MM.1S (cell line): ENCODE measurements at regions not wholly inside any gene's neighbourhood (a gene's known extent, or its start where the extent isn't known, plus 50 kb on each side); places are given as distances from the start of the nearest gene placed in this dataset.

Experiments
- DNase-seq: peaks from one replicate; pipeline ENCODE4 v3.0.0-alpha.2; 2015
- H2AFZ ChIP-seq: fragments of 300-600 bp; sonication (generic); 2 replicates; pipeline ENCODE4 v1.6.0; 2016; ENCODE audit warnings: antibody characterized with exemption, low read length
- H3F3A ChIP-seq: fragments of 300-600 bp; sonication (generic); 2 replicates; pipeline ENCODE4 v1.6.1; 2016; ENCODE audit warnings: mild to moderate bottlenecking, antibody characterized with exemption, low read length, moderate library complexity, mixed read lengths; ENCODE audit not compliant: insufficient read depth
- H3K27ac ChIP-seq: fragments of 300-600 bp; sonication (generic); 2 replicates; pipeline ENCODE4 v1.5.1; 2016; ENCODE audit warnings: mild to moderate bottlenecking, low read length
- H3K27me3 ChIP-seq: fragments of 300-600 bp; sonication (generic); replicated peaks from 2 replicates; pipeline ENCODE4 v1.6.0; 2016; ENCODE audit warnings: low read length; ENCODE audit not compliant: insufficient read depth
- H3K36me3 ChIP-seq: fragments of 300-600 bp; sonication (generic); replicated peaks from 2 replicates; pipeline ENCODE4 v1.6.1; 2016; ENCODE audit warnings: mild to moderate bottlenecking, low read length, mixed read lengths; ENCODE audit not compliant: insufficient read depth
- H3K4me1 ChIP-seq: fragments of 300-600 bp; sonication (generic); 2 replicates; pipeline ENCODE4 v1.6.1; 2016; ENCODE audit warnings: low read length, mixed read lengths
- H3K4me2 ChIP-seq: fragments of 300-600 bp; sonication (generic); 2 replicates; pipeline ENCODE4 v1.6.0; 2016; ENCODE audit warnings: low read depth, low read length
- H3K4me3 ChIP-seq: fragments of 300-600 bp; sonication (generic); 2 replicates; pipeline ENCODE4 v1.5.1; 2016; ENCODE audit warnings: low read length, mixed read lengths
- H3K79me2 ChIP-seq: fragments of 300-600 bp; sonication (generic); 2 replicates; pipeline ENCODE4 v1.6.1; 2016; ENCODE audit warnings: mixed run types, low read length, mixed read lengths
- H3K9ac ChIP-seq: fragments of 300-600 bp; sonication (generic); 2 replicates; pipeline ENCODE4 v1.6.1; 2016; ENCODE audit warnings: low read length, mixed read lengths
- H3K9me2 ChIP-seq: fragments of 300-600 bp; sonication (generic); replicated peaks from 2 replicates; pipeline ENCODE4 v1.6.1; 2016; ENCODE audit warnings: mild to moderate bottlenecking, low read length, mixed read lengths; ENCODE audit not compliant: insufficient read depth
- H3K9me3 ChIP-seq: fragments of 300-600 bp; sonication (generic); replicated peaks from 2 replicates; pipeline ENCODE4 v1.6.1; 2016; ENCODE audit warnings: mild to moderate bottlenecking, low read length, mixed read lengths; ENCODE audit not compliant: insufficient read depth
- H4K20me1 ChIP-seq: fragments of 300-600 bp; sonication (generic); 2 replicates; pipeline ENCODE4 v1.6.1; 2016; ENCODE audit warnings: mild to moderate bottlenecking, low read length, moderate library complexity, mixed read lengths; ENCODE audit not compliant: insufficient read depth
- EZH2 ChIP-seq: fragments of 300-600 bp; sonication (generic); optimal IDR thresholded peaks from 2 replicates; pipeline ENCODE3; 2017; ENCODE audit warnings: low read depth, mild to moderate bottlenecking, antibody characterized with exemption, low read length, mixed read lengths
- EZH2phosphoT487 ChIP-seq: fragments of 300-600 bp; sonication (generic); IDR thresholded peaks from 2 replicates; pipeline ENCODE4 v1.6.1; 2018; ENCODE audit warnings: antibody characterized with exemption, low read length
- TF ChIP-seq, protein P1 (sequence below): fragments of 300-600 bp; sonication (generic); IDR thresholded peaks from 2 replicates; pipeline ENCODE4 v1.5.1; 2016; ENCODE audit warnings: antibody characterized with exemption, low read length, mixed read lengths

DNA sequence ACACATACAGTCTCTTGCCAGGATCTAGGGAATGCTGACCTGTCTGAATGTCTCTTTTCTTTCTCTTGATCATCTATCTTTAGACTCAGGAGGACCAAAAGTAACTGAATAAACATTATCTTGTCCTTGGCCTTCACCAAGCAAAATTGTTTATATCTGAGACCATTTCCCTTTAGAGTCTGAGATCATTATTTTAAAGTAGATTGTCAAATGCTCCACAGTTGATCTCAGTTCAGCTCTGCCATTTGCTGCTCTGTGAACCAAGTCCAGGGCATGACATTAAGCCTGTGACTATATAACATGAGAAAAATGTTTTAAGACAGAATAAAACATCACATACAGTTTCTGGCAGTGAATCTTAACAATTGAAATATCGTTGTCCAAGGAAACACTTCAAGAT lies 148.3 kb upstream of the NRSN1 start:
- TF ChIP-seq, protein P1, sequence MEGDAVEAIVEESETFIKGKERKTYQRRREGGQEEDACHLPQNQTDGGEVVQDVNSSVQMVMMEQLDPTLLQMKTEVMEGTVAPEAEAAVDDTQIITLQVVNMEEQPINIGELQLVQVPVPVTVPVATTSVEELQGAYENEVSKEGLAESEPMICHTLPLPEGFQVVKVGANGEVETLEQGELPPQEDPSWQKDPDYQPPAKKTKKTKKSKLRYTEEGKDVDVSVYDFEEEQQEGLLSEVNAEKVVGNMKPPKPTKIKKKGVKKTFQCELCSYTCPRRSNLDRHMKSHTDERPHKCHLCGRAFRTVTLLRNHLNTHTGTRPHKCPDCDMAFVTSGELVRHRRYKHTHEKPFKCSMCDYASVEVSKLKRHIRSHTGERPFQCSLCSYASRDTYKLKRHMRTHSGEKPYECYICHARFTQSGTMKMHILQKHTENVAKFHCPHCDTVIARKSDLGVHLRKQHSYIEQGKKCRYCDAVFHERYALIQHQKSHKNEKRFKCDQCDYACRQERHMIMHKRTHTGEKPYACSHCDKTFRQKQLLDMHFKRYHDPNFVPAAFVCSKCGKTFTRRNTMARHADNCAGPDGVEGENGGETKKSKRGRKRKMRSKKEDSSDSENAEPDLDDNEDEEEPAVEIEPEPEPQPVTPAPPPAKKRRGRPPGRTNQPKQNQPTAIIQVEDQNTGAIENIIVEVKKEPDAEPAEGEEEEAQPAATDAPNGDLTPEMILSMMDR: no peak
- TF ChIP-seq EZH2phosphoT487 (no peak), EZH2 (no peak)
- Histone ChIP-seq H3K27me3 (no peaks in the 10 kb centered on the region), H4K20me1 (no peaks in the 10 kb centered on the region), H3K79me2 (no peaks in the 10 kb centered on the region), H3K27ac (no peak overlapping the region), H3K36me3 (no peaks in the 10 kb centered on the region), H3K9me2 (no peaks in the 10 kb centered on the region), H3K9me3 (no peaks in the 10 kb centered on the region), H3K4me1 (no peaks in the 10 kb centered on the region), H2AFZ (no peak overlapping the region), H3K4me2 (no peak overlapping the region), H3K4me3 (no peak overlapping the region), H3K9ac (no peak overlapping the region), H3F3A (no peaks in the 10 kb centered on the region)
- DNase-seq: no peak

DNA sequence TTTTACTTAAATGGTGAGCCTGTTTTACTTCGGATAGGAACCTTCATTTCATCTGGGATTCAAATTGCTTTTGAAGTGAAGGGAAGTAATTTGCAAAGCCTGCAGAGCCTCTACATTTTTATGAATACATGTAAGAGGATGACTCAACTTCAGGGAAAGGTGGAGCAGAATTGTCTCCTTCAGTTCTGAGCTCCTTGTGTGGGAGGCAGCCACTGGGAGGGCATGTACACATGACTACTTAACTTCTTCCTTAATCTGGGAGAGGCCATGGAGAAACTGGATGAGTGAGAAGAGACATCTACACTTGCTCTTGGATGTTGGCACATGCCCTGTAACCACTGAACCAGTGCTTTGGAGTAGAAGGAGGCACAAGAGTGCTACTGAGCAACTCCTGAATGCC lies 145.1 kb upstream of the NRSN1 start:
- Histone ChIP-seq H3K4me2 (no peak overlapping the region), H3K27me3 (no peaks in the 10 kb centered on the region), H3K79me2 (no peaks in the 10 kb centered on the region), H4K20me1 (no peaks in the 10 kb centered on the region), H3K4me3 (no peak overlapping the region), H3K27ac (no peak overlapping the region), H3K9me2 (no peaks in the 10 kb centered on the region), H3K4me1 (no peaks in the 10 kb centered on the region), H3K36me3 (no peaks in the 10 kb centered on the region), H3K9ac (no peak overlapping the region), H3F3A (no peaks in the 10 kb centered on the region), H3K9me3 (no peaks in the 10 kb centered on the region), H2AFZ (no peak overlapping the region)
- TF ChIP-seq, protein P1: no peak
- TF ChIP-seq EZH2: no peak
- no peak for TF ChIP-seq EZH2phosphoT487
- DNase-seq: no peak

DNA sequence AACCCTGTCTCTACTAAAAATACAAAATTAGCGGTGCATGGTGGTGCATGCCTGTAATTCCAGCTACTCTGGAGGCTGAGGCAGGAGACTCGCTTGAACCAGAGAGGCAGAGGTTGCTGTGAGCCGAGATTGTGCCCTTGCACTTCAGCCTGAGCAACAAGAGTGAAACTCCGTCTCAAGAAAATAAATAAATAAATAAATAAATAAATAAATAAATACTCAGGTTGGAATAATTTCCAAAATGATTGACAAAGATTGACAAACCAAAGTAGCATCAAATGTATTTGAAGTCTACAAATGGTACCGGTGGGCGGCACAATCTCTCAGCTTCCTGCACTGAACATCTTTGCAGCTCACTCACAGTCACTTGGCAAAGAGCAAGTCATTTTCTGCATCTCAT lies 144.1 kb upstream of the NRSN1 start:
- TF ChIP-seq EZH2 (no peak), EZH2phosphoT487 (no peak)
- TF ChIP-seq, protein P1: no peak
- Histone ChIP-seq H3K4me3 (no peak overlapping the region), H3K27ac (no peak overlapping the region), H3K9me2 (no peaks in the 10 kb centered on the region), H4K20me1 (no peaks in the 10 kb centered on the region), H2AFZ (no peak overlapping the region), H3K36me3 (no peaks in the 10 kb centered on the region), H3K4me1 (no peaks in the 10 kb centered on the region), H3F3A (no peaks in the 10 kb centered on the region), H3K9me3 (no peaks in the 10 kb centered on the region), H3K9ac (no peak overlapping the region), H3K4me2 (no peak overlapping the region), H3K27me3 (no peaks in the 10 kb centered on the region), H3K79me2 (no peaks in the 10 kb centered on the region)
- DNase-seq: no peak
